D341Med (cell line): ENCODE measurements at regions not wholly inside any gene's neighbourhood (a gene's known extent, or its start where the extent isn't known, plus 50 kb on each side); places are given as distances from the start of the nearest gene placed in this dataset.

Source experiments
- DNase-seq: peaks from one replicate; pipeline ENCODE4 v3.0.0; 2012; ENCODE audit warnings: low spot score

DNA sequence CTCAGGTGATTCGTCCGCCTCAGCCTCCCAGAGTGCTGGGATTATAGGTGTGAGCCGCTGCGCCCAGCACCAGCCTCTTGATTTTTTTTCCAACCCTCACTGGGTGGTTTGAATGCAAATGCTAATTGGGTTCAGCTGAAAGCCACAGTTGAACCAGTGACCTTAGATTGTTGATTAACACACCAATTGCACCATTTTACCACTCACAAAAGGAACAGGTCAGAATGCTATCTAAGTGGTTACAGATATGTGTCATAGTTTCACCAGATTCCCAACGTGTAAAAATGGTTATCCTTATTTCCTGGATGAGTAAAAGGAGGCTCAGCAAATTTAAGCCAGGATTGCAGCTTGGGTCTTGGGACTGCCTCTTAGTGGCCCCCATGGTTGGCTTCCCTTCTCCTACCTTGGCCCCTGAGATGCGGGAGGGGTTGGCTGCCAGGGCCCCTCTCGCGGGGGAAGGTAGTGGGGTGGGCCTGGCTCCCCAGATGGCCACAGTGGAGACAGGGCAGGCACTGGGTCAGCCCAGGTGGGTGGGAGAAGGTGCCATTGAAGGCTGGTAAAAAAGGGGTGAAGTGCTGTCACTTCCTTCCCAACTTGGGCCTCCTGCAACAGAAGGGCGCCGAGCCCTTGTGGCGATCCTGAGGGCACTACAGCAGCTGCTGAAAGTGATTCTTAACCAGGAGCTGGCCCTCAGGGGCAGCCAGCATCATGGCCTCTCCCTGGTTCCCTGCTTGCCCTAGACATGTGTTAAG, 164.9 kb upstream of the HAAO start:
- DNase-seq, result no peak

DNA sequence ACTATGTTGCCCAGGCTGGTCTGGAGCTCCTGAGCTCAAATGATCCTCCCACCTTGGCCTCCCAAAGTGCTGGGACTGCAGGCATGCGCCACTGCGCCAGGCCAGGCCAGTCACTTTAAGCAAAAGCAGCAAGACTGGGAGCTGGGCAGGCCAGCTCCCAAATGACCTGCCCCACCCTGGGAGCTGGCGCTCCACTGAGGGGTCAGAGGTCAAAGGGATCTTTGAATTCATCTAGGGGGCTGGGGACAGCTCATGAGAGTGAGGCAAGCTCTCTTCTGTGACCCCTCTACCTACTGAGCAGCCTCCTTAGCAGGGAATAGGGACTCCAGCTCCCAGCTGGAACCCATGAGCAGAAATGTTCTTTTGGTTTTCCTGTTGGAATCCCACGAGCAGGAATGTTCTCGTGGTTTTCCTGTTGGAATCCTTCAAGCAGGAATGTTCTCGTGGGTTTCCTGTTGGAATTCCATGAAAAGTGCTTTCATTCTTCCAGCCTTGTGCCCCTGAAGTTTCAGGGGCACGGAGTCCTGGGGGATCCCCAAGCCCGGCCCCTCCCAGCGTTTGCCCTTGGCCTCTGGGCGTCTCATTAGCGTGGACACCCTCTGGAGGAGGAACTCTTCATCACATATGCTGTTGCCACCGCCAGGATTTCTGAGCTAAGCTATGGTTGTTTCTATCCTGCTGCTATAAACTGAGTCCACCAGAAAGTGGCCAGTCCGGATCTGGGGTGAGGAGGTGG, 162.0 kb upstream of the HAAO start:
- DNase-seq, result no peak

GRCh38 chr2:42953216-42953615, 160.8 kb upstream of the HAAO start:
- no peak for DNase-seq

GRCh38 chr2:42951263-42951938, 159.0 kb upstream of the HAAO start:
- DNase-seq, result no peak

DNA sequence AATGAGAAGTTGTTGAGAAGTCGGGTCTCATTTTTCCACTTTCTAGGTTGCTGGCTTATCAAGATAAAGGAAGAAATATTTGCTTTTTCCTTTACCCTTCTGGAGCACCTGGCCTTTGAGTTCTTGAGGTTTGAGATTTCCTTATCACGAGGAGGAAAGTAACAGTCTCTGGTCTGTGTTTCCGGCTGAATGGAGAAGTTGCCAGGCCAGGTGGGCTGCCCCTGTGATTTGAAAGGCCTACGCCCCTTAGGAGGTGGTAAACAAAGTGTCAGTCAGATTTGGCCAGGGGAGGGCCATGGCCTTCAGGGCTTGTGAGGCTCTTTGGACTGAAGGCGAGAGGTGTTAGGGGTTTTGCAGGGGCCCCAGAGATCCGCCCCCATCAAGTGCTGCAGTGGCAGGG, 156.7 kb upstream of the HAAO start:
- DNase-seq, result no peak

GRCh38 chr2:42947809-42948600, 155.6 kb upstream of the HAAO start:
- no peak for DNase-seq

- DNase-seq, result no peak
Observed at GRCh38 chr2:42944779-42945415, 152.5 kb upstream of the HAAO start.

- DNase-seq, result no peak
Observed at GRCh38 chr2:42942990-42943493, 150.7 kb upstream of the HAAO start.

GRCh38 chr2:42942214-42942989, 150.0 kb upstream of the HAAO start:
- DNase-seq, result no peak

GRCh38 chr2:42941633-42942176, 149.3 kb upstream of the HAAO start:
- no peak for DNase-seq

DNA sequence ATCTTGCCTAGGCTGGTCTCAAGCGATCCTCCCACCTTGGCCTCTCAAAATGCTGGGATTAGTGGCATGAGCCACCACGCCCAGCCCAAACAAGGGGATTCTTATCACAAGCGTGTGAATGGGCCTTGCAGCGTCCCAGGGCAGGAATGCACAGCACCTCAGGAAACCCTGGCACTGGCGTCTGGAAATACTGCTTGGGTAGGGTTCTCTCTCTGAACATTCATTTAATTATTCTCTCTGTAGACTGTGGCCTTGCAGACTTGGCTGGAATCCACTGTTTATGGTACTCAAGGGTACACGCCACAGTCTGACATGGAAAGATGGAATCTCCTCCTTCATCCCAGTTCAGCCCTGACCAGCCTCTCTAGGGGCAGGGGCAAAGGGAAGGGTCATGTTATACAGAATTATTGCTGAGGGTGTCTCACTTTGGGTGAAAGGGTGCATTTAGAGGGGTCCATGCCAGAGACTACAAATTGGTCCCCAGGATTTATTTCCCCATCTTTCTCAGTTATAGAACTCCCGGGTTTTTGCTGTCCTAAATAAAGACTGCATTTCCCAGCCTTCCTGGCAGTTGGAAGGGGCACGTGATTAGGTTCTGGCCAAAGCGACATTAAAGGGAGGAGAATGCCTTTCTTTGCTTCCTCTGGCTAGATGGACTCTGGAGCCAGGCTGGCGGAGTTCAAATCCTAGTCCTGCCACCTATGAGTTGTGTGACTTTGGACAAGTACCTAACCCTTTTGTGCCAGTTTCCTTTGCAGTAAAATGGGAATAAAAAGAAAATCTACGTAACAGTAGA, 147.2 kb upstream of the HAAO start:
- no peak for DNase-seq

DNA sequence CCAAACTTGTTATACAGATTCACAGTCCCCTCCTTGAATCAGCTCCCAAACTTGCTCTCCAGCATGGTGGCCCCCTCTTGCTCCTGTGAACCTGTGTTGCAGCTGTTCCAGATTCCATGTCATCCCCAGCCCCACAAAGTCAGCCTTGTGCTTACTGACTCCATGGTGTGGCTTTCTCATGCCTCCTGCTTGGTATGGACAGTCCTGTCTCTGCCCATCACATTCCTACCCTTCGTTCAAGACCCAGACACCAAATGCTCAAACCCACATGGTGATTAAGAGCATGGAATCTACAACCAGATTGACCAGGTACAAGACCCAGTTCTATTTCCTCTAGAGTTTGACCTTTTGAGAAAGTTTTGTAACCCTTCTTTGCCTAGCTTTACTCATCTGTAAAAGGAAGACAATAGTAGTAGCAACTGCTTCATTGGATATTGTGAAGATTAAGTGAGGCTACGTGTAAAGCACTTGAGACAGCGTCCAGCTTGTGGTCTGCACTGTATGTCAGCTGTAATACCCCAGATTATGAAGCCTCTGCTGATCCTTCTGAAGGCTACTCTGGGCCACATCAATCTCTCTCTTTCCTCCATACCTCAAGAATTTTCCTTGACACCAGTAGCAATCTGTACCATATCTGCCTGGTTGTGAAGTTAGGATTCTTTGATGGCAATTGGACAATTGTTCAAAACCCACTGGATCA, 146.4 kb upstream of the HAAO start:
- no peak for DNase-seq

DNA sequence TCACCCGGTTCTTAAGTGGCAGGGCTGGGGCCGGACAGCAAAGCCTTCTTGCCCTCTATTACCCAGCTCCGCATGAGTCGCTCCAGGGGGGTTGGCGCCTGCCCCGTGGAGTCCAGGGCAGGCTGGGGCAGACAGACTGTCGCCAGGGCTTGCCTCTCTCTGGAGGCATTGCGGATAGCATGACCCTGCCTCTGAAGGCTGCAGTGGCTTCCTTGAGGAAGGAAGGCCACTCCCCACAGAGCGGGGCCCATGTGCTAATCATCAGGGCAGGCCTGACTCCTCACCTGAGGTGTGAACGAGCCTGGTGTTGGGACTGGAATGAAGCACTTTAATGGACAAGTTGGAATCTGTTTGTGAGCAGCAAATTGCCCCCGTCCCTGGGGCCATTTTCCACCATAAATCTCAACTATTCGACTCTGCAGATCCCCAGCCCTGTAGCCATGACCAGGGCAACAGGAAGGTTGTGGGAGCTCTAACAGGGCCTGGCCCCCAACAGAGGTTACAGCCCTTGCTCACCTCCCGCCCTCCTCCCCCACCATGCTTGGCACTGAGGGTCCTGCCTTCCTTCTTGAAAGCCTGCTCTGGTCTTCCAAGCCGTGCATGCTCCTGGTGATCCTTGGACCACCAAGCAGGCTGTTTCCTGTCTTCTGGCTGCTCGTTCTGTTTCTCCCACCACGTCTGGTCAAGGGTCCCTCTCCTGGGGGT, 144.9 kb upstream of the HAAO start:
- DNase-seq, result no peak

DNA sequence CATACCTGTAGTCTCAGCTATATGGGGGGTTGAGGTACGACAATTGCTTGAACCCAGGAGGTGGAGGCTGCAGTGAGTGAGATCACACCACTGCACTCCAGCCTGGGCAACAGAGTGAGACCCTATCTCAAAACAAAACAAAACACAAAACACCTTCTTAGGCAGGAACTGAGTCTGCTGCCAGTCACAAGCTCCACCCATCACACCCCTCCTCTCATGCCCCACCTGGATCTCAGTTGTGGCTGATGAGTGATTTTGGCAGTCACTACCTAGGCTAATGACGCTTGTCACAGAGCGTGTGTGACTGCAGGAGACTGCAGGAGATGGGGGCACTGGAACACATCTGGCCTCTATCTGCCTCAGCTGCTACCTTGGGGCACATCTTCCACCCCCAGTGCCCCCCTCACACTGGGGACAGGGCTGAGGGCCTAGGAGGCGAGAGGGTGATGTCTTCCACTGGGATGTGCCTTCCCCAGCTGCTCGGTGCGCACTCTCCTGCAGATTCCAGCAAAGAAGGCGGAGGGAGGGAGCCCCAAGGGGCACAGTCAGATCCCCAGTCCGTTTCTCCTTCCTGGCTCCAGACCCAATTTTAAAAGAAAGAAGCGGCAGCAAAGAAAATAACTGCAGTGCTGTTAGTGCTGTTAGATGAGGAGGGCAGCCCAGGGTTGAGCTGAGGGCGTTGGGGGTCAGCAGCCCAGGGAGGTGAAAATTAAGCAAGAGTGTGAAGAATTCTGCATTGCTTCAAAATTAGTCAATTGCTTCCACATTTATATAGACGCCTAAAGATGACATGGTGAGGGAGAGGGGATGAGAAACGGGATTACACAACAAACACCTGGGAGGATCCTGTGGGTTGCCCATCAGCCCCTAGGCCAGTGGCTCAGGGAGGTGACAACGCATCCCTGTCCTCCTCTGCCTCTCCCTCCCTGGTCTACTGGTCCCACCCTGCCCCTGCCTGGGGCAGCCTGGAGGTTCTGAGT, 143.6 kb upstream of the HAAO start:
- no peak for DNase-seq

DNA sequence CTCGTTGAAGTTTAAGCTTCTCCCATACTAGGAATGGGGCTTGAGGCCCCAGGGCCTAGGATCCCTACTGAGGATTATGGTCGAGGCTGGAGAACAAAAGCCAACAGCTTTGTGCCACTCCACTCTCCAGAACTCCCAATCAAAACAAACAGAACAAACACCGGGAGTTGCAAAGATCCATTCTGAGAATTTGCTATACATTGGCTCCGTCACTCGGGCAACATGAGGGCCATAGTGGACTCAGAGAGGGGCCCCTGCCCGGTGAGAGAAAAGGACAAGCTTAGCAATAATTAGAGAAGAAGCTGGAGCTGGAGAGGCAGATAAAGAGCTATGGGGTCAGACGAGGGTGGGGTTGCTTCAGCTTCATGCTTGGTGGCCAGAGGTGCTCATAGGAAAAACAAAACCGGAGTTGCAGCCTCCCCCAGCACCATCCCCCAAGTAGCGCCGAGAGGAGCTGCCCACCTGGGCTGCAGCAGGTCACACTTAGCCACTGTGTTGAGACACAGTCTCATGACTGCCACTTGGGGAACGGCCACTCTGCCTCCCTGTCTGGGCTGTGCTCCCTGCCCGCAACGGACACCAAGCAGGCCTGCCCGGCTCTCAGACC, 142.3 kb upstream of the HAAO start:
- DNase-seq, result no peak

DNA sequence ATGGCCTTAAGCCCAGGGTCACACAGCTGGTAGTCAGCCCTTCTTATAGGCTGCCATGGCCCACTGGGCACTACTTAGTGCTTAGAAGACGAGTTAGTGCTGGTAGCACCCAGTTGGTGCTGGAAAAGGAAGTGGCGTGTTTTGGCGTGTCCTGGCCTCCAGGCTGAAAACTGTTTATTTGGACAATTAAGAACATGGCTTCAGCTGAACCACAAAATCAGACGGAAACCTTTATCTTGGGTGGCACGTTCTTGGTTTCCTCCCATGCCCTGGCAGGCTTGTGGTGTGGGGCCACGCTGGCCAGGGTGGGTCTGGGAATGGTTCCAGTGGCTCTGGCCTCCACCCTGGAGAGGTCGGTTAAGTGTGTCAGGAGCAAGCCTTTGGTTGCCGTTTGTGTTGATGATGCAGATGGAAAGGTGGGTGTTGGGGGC, 141.5 kb upstream of the HAAO start:
- no peak for DNase-seq
